OCI-LY3 (cell line): ENCODE measurements at regions not wholly inside any gene's neighbourhood (a gene's known extent, or its start where the extent isn't known, plus 50 kb on each side); places are given as distances from the start of the nearest gene placed in this dataset.

ENCODE experiments used
- CTCF ChIP-seq: fragments of 200-600, 300-600 bp; sonication (generic); IDR thresholded peaks from 2 replicates; pipeline ENCODE4 v1.5.1; 2014; ENCODE audit warnings: antibody characterized with exemption, low read length, low read depth
- EZH2phosphoT487 ChIP-seq: fragments of 200-600 bp; shearing (Covaris generic); IDR thresholded peaks from 2 replicates; pipeline ENCODE4 v1.6.1; 2018; ENCODE audit warnings: antibody characterized with exemption, mixed run types, low read depth

GRCh38 chr16:17034477-17035252, 436.1 kb downstream of the XYLT1 start:
- no peak for TF ChIP-seq CTCF
- TF ChIP-seq EZH2phosphoT487, result no peak
